ENCODE measurements at regions not wholly inside any gene's neighbourhood (a gene's known extent, or its start where the extent isn't known, plus 50 kb on each side); places are given as distances from the start of the nearest gene placed in this dataset.

DNA sequence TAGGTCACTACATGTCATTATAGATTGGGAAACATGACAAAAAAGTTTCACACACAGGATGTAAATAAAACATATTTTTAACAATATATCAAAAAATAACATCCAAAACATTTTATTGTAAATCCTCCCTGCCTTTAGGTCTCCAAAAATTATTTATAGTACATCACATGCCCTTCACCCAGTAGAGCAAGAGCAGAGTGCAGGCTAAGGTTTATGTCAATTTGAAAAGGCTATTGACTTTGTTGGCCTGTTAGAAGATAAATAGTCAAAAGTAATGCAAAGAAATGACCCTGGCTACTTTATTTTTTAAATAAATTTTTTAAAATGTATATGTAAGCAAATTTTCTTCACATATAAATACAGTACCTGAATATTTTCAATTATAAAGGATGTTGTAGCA is 983.7 kb downstream of the RAB28 start:
- Histone ChIP-seq H3K79me2 (ENCODE audit: control insufficient read depth, insufficient read depth, low read length) (no peaks in the 10 kb centered on the region), H3K27ac (ENCODE audit: control insufficient read depth, insufficient read depth, low read length) (no peak overlapping the region), H3K9me3 (ENCODE audit: control insufficient read depth, low read depth, low read length) (no peaks in the 10 kb centered on the region), H3K9ac (ENCODE audit: control insufficient read depth, extremely low read depth, insufficient read depth, low read length) (no peak overlapping the region), H2AFZ (ENCODE audit: control insufficient read depth, low read length) (no peak overlapping the region), H3K36me3 (ENCODE audit: control insufficient read depth in 2 of 2, extremely low read depth in 1 of 2, insufficient read depth in 2 of 2, low read length in 2 of 2) (no peaks in the 10 kb centered on the region), H3K4me2 (ENCODE audit: control insufficient read depth, extremely low read depth, insufficient read depth, low read depth, low read length) (no peak overlapping the region), H3K27me3 (ENCODE audit: control insufficient read depth, extremely low read depth, insufficient read depth, low read length) (no peaks in the 10 kb centered on the region), H4K20me1 (ENCODE audit: control insufficient read depth, extremely low read depth, insufficient read depth, low read length) (no peaks in the 10 kb centered on the region), H3K9me1 (ENCODE audit: control insufficient read depth, extremely low read depth, insufficient read depth, low read length) (no peaks in the 10 kb centered on the region), H3K4me1 (ENCODE audit: control insufficient read depth, extremely low read depth, insufficient read depth, low read length) (no peaks in the 10 kb centered on the region), H3K4me3 (ENCODE audit: control insufficient read depth in 2 of 3, extremely low read depth in 1 of 3, insufficient read depth in 2 of 3, low read depth in 1 of 3, low read length in 3 of 3) (no peak overlapping the region)
- FAIRE-seq (no peak), DNase-seq (ENCODE audit: low read depth, low spot score) (no peak)
- dilution Hi-C loops (cut with MboI; ENCODE audit: extremely low pct_ligation_motif_present, low sequenced_read_pairs): no loop called here
- no peak for TF ChIP-seq EZH2 (IDR thresholded peaks at IDR 0.05; ENCODE audit: low read length)
- no peak for TF ChIP-seq CTCF (optimal IDR thresholded peaks at IDR 0.05 in 1 of 3, IDR thresholded peaks at IDR 0.05 in 1 of 3, conservative IDR thresholded peaks at IDR 0.05 in 1 of 3; ENCODE audit: extremely low read depth in 1 of 3, insufficient read depth in 2 of 3, low read length in 3 of 3)

- H3K27me3 ChIP-seq (ENCODE audit: control insufficient read depth, extremely low read depth, insufficient read depth, low read length): no peaks in the 10 kb centered on the region
- H3K9ac ChIP-seq (ENCODE audit: control insufficient read depth, extremely low read depth, insufficient read depth, low read length): no peak overlapping the region
- no peaks in the 10 kb centered on the region for H3K79me2 ChIP-seq (ENCODE audit: control insufficient read depth, insufficient read depth, low read length)
- no peaks in the 10 kb centered on the region for H3K36me3 ChIP-seq (ENCODE audit: control insufficient read depth in 2 of 2, extremely low read depth in 1 of 2, insufficient read depth in 2 of 2, low read length in 2 of 2)
- no peak for DNase-seq (ENCODE audit: low read depth, low spot score)
- H3K9me1 ChIP-seq (ENCODE audit: control insufficient read depth, extremely low read depth, insufficient read depth, low read length): no peaks in the 10 kb centered on the region
- dilution Hi-C loops (cut with MboI; ENCODE audit: extremely low pct_ligation_motif_present, low sequenced_read_pairs): no loop called here
- H3K4me3 ChIP-seq (ENCODE audit: control insufficient read depth in 2 of 3, extremely low read depth in 1 of 3, insufficient read depth in 2 of 3, low read depth in 1 of 3, low read length in 3 of 3): no peak overlapping the region
- no peaks in the 10 kb centered on the region for H3K4me1 ChIP-seq (ENCODE audit: control insufficient read depth, extremely low read depth, insufficient read depth, low read length)
- no peak for FAIRE-seq
- H3K27ac ChIP-seq (ENCODE audit: control insufficient read depth, insufficient read depth, low read length): no peak overlapping the region
- H2AFZ ChIP-seq (ENCODE audit: control insufficient read depth, low read length): no peak overlapping the region
- H4K20me1 ChIP-seq (ENCODE audit: control insufficient read depth, extremely low read depth, insufficient read depth, low read length): no peaks in the 10 kb centered on the region
- TF ChIP-seq EZH2 (IDR thresholded peaks at IDR 0.05; ENCODE audit: low read length): no peak
- no peak for TF ChIP-seq CTCF (optimal IDR thresholded peaks at IDR 0.05 in 1 of 3, IDR thresholded peaks at IDR 0.05 in 1 of 3, conservative IDR thresholded peaks at IDR 0.05 in 1 of 3; ENCODE audit: extremely low read depth in 1 of 3, insufficient read depth in 2 of 3, low read length in 3 of 3)
- H3K9me3 ChIP-seq (ENCODE audit: control insufficient read depth, low read depth, low read length): no peaks in the 10 kb centered on the region
- no peak overlapping the region for H3K4me2 ChIP-seq (ENCODE audit: control insufficient read depth, extremely low read depth, insufficient read depth, low read depth, low read length)
These were observed 984.4 kb downstream of the RAB28 start for GRCh38 chr4:12499693-12500092.

All from keratinocyte (primary cell).